Hepatocyte (in vitro differentiated cells): ENCODE measurements at regions not wholly inside any gene's neighbourhood (a gene's known extent, or its start where the extent isn't known, plus 50 kb on each side); places are given as distances from the start of the nearest gene placed in this dataset.

ENCODE experiments used
- DNase-seq: peaks from one replicate; pipeline ENCODE4 v3.0.0-alpha.2; 2016; ENCODE audit warnings: low spot score
- H2AFZ ChIP-seq: fragments of 200-600 bp; sonication (generic); 2 replicates; pipeline ENCODE4 v1.6.0; 2016; ENCODE audit warnings: antibody characterized with exemption, mild to moderate bottlenecking
- H3K27ac ChIP-seq: fragments of 200-600 bp; sonication (generic); 2 replicates; pipeline ENCODE4 v1.5.1; 2016; ENCODE audit warnings: mild to moderate bottlenecking
- H3K27me3 ChIP-seq: fragments of 200-600 bp; sonication (generic); 2 replicates; pipeline ENCODE4 v1.6.1; 2016
- H3K36me3 ChIP-seq: fragments of 200-600 bp; sonication (generic); replicated peaks from 2 replicates; pipeline ENCODE4 v1.5.1; 2016; ENCODE audit warnings: low read depth; ENCODE audit not compliant: insufficient read depth
- H3K4me1 ChIP-seq: fragments of 200-600 bp; sonication (generic); 2 replicates; pipeline ENCODE4 v1.5.1; 2016; ENCODE audit warnings: mild to moderate bottlenecking, moderate library complexity; ENCODE audit not compliant: insufficient read depth
- H3K4me2 ChIP-seq: fragments of 200-600 bp; sonication (generic); 2 replicates; pipeline ENCODE4 v1.6.0; 2016
- H3K4me3 ChIP-seq: fragments of 200-600 bp; sonication (generic); 2 replicates; pipeline ENCODE4 v1.5.1; 2016; ENCODE audit warnings: mild to moderate bottlenecking
- H3K79me2 ChIP-seq: fragments of 200-600 bp; sonication (generic); 2 replicates; pipeline ENCODE4 v1.6.0; 2017; ENCODE audit warnings: mild to moderate bottlenecking
- H3K9me2 ChIP-seq: fragments of 200-600 bp; sonication (generic); replicated peaks from 2 replicates; pipeline ENCODE4 v1.6.0; 2017; ENCODE audit warnings: mild to moderate bottlenecking; ENCODE audit not compliant: insufficient read depth
- H3K9me3 ChIP-seq: fragments of 200-600 bp; sonication (generic); 2 replicates; pipeline ENCODE4 v1.5.1; 2016; ENCODE audit warnings: low read depth, mild to moderate bottlenecking
- H4K20me1 ChIP-seq: fragments of 200-600 bp; sonication (generic); 2 replicates; pipeline ENCODE4 v1.6.0; 2016; ENCODE audit warnings: mild to moderate bottlenecking; ENCODE audit not compliant: insufficient read depth, poor library complexity, severe bottlenecking
- EZH2 ChIP-seq: fragments of 200-600 bp; sonication (generic); IDR thresholded peaks from 2 replicates; pipeline ENCODE4 v1.6.1; 2016; ENCODE audit warnings: antibody characterized with exemption, mild to moderate bottlenecking, borderline replicate concordance
- EZH2phosphoT487 ChIP-seq: fragments of 200-600 bp; sonication (generic); IDR thresholded peaks from one replicate; pipeline ENCODE4 v1.6.1; 2018; ENCODE audit warnings: antibody characterized with exemption, mild to moderate bottlenecking, low read depth, moderate library complexity; ENCODE audit not compliant: unreplicated experiment, severe bottlenecking
- WGBS: methylation state at CpG from one replicate; pipeline ENCODE4 v1.1.6; 2016; ENCODE audit warnings: low lambda C conversion rate; ENCODE audit errors: missing lambda C conversion rate; 5-methylcytosine and 5-hydroxymethylcytosine counted together
- TF ChIP-seq, protein P1 (sequence below): fragments of 200-600 bp; sonication (generic); IDR thresholded peaks from 2 replicates; pipeline ENCODE4 v1.5.1; 2016; ENCODE audit warnings: antibody characterized with exemption, mild to moderate bottlenecking; ENCODE audit not compliant: poor library complexity

DNA sequence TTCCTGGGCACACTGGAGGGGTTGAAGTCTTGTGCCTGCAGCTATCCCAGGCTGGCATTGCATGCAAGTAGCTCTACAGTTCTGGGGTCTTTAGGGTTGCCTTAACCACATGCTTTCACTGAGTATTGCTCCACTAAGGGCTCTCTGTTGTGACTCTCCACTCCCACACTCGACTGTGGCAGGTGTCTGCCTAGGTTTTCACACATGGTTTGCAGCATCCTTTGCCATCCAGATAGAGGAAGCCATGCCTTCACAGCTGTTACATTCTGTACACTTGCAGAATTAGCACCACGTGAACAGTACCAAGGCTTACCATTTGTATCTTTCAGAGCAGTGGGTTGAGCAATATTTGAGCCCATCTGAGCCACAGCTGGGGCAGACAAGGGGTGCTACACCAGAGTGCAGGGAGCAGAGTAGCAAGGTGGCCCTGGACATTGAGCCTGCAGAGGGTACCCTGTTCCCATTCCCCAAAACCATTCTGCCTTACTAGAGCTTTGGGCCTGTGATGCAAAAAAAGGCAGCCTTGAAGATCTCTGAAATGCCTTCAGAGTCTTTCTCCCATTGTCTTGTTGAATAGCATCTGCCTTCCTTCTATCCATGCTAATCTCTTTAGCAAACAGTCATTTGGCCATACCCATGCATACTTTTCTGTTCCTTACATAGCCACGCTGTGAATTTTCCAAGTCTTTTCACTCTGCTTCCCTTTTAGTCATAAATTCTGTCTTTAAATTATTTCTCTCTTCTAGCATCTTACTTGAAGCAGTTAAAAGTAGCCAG lies 95.2 kb upstream of the PLCL2 start:
- H3K4me1 ChIP-seq = peaks cover 5% of the 10 kb centered on the region
- H3K9me2 ChIP-seq = no peaks in the 10 kb centered on the region
- no peak overlapping the region for H3K4me2 ChIP-seq

DNA sequence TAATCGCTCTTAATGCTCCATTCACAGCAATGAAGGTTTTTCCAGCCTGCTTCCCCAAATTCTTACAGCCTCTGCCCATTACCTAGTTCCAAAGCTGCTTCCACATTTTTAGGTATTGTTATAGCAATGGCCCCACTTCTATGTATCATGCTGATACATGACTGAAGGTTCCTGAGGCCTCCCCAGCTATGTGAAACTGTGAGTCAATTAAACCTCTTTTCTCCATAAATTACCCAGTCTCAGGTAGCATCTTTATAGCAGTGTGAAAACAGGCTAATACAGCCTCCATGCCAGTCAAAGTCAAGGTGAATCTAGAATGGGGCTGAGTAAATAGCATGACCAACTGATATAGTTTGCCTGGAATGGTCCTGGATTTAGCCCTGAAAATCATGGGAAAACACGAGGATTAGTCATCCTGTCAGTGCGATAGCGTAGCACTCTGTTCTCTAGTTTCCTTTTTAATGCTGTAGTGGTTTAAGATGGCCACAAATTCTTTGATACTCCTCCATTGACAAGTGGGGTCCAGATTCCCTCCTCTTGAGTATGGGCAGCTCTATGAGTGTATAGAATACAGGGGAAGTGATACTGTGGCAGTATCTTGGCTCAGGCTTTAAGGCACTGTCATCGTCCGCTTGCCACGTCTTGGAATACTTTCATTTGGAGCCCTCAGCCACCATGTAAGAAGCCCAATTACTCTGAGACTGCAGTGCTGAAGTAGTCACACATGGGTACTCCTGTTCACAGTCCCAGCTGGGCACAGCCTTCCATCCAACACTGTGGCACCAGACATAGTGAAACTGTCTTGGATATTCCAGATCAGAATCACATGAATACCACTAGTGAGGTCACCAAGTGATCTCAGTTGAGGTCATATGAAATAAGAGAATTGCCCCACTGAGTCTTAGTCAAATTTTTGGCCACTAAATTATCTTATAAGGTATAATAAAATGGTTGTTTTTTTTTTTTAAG lies 94.0 kb upstream of the PLCL2 start:
- DNase-seq = no peak
- no peak overlapping the region for H3K4me2 ChIP-seq
- no peaks in the 10 kb centered on the region for H4K20me1 ChIP-seq
- no peak overlapping the region for H3K27ac ChIP-seq
- no peaks in the 10 kb centered on the region for H3K36me3 ChIP-seq
- TF ChIP-seq, protein P1, sequence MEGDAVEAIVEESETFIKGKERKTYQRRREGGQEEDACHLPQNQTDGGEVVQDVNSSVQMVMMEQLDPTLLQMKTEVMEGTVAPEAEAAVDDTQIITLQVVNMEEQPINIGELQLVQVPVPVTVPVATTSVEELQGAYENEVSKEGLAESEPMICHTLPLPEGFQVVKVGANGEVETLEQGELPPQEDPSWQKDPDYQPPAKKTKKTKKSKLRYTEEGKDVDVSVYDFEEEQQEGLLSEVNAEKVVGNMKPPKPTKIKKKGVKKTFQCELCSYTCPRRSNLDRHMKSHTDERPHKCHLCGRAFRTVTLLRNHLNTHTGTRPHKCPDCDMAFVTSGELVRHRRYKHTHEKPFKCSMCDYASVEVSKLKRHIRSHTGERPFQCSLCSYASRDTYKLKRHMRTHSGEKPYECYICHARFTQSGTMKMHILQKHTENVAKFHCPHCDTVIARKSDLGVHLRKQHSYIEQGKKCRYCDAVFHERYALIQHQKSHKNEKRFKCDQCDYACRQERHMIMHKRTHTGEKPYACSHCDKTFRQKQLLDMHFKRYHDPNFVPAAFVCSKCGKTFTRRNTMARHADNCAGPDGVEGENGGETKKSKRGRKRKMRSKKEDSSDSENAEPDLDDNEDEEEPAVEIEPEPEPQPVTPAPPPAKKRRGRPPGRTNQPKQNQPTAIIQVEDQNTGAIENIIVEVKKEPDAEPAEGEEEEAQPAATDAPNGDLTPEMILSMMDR = no peak
- no peak for TF ChIP-seq EZH2
- TF ChIP-seq EZH2phosphoT487 = no peak
- no peak overlapping the region for H3K4me3 ChIP-seq
- no peak overlapping the region for H2AFZ ChIP-seq
- H3K4me1 ChIP-seq = peaks cover 5% of the 10 kb centered on the region
- no peaks in the 10 kb centered on the region for H3K9me2 ChIP-seq
- 90% methylated on average over 7 of the region's 7 CpGs for WGBS
- H3K79me2 ChIP-seq = no peaks in the 10 kb centered on the region
- no peaks in the 10 kb centered on the region for H3K27me3 ChIP-seq
- no peaks in the 10 kb centered on the region for H3K9me3 ChIP-seq

More for the DNA sequence above, 95.2 kb upstream of the PLCL2 start:
- 67% methylated on average over 3 of the region's 3 CpGs for WGBS
- no peaks in the 10 kb centered on the region for H3K9me3 ChIP-seq
- H3K27me3 ChIP-seq = no peaks in the 10 kb centered on the region
- H3K4me3 ChIP-seq = no peak overlapping the region
- TF ChIP-seq, protein P1 = no peak
- TF ChIP-seq EZH2phosphoT487 (no peak), EZH2 (no peak)
- DNase-seq = no peak
- no peaks in the 10 kb centered on the region for H3K36me3 ChIP-seq
- H3K79me2 ChIP-seq = no peaks in the 10 kb centered on the region
- no peak overlapping the region for H3K27ac ChIP-seq
- H2AFZ ChIP-seq = no peak overlapping the region
- no peaks in the 10 kb centered on the region for H4K20me1 ChIP-seq

DNA sequence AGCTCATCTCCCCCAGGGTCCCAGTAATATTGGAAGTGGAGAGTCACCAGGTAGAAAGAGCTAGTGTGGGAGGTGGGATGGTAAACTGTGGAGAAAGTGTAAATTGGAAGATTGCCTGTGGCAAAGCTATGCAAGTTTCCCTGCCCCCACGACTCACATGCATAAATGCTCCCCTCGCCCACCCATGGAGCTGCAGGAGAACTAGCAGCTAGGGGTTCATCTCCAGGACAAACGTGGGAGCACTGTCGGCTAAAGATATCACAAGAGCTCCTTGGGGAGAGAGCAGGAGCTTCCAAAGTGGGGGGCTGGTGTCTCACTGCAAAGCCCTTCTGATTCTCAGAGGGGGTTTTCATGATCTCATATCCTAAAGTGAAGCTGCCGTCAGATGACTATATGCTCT lies 91.4 kb upstream of the PLCL2 start:
- H2AFZ ChIP-seq = no peak overlapping the region
- 52% methylated on average over 5 of the region's 5 CpGs for WGBS
- H3K36me3 ChIP-seq = no peaks in the 10 kb centered on the region
- H3K4me3 ChIP-seq = no peak overlapping the region
- no peaks in the 10 kb centered on the region for H3K9me2 ChIP-seq
- H3K79me2 ChIP-seq = no peaks in the 10 kb centered on the region
- no peak overlapping the region for H3K4me2 ChIP-seq
- H4K20me1 ChIP-seq = no peaks in the 10 kb centered on the region
- no peak overlapping the region for H3K27ac ChIP-seq
- H3K27me3 ChIP-seq = no peaks in the 10 kb centered on the region
- TF ChIP-seq EZH2 (no peak), EZH2phosphoT487 (no peak)
- TF ChIP-seq, protein P1 = no peak
- DNase-seq = no peak
- no peaks in the 10 kb centered on the region for H3K9me3 ChIP-seq
- H3K4me1 ChIP-seq = peaks cover 5% of the 10 kb centered on the region
